GM23338 (cell line): ENCODE measurements at regions not wholly inside any gene's neighbourhood (a gene's known extent, or its start where the extent isn't known, plus 50 kb on each side); places are given as distances from the start of the nearest gene placed in this dataset.

Experiments used
- ETS1 ChIP-seq: IDR thresholded peaks from 2 replicates; pipeline ENCODE4 v1.6.1; 2016; ENCODE audit warnings: antibody characterized with exemption
- EZH2 ChIP-seq: fragments of 200-600 bp; sonication (generic); IDR thresholded peaks from one replicate; pipeline ENCODE4 v1.8.0; 2017; ENCODE audit warnings: antibody characterized with exemption, mild to moderate bottlenecking, low read depth; ENCODE audit not compliant: unreplicated experiment
- EZH2phosphoT487 ChIP-seq: fragments of 200-600 bp; sonication (generic); IDR thresholded peaks from one replicate; pipeline ENCODE4 v1.8.1; 2018; ENCODE audit warnings: antibody characterized with exemption; ENCODE audit not compliant: unreplicated experiment
- JUNB ChIP-seq: IDR thresholded peaks from one replicate; pipeline ENCODE4 v1.6.1; 2016; ENCODE audit warnings: antibody characterized with exemption; ENCODE audit not compliant: unreplicated experiment
- POLR2AphosphoS5 ChIP-seq: IDR thresholded peaks from 2 replicates; pipeline ENCODE4 v1.6.1; 2016; ENCODE audit warnings: antibody characterized with exemption, low read depth
- STAT1 ChIP-seq: IDR thresholded peaks from one replicate; pipeline ENCODE4 v1.6.1; 2016; ENCODE audit warnings: antibody characterized with exemption; ENCODE audit not compliant: unreplicated experiment
- ZNF114 ChIP-seq: fragments of 250-450 bp; sonication (Bioruptor Pico); IDR thresholded peaks from 2 replicates; pipeline ENCODE4 v1.5.0; 2020; ENCODE audit warnings: mild to moderate bottlenecking, moderate library complexity
- ZNF331 ChIP-seq: fragments of 250-450 bp; sonication (Bioruptor Pico); IDR thresholded peaks from 2 replicates; pipeline ENCODE4 v1.5.0; 2020; ENCODE audit warnings: low read depth, mild to moderate bottlenecking, moderate library complexity
- ZNF462 ChIP-seq: fragments of 250-450 bp; sonication (Bioruptor Pico); IDR thresholded peaks from 2 replicates; pipeline ENCODE4 v1.5.0; 2020; ENCODE audit warnings: mild to moderate bottlenecking, moderate library complexity

DNA sequence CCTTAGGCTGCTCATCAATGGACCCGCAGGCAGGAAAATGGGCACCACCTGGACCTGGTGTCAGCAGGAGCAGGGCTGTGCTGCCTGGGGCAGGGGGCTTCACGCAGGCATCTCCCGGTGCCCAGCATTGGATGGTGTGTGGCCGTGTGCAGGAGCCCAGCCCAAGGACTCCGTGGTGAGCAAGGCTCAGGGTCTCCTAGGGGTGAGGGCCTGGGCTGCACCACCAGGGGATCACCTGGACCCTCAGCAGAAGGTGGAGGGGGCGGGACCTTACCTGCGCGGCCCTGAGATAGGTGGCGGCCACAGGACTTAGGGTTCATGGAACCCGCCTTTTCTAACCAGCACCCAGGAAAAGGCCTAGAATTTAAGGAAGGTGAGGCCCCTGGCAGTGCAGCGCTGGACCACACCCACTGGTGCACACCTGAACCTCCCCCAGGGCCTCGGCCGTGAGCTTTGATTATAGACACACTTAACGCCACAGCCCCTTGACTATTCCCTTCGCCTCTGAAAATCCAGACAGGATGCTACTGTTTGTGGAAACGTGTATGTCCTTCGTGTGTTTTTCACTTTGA is 89.0 kb downstream of the TMEM18 start (continued):
- no peak for TF ChIP-seq ETS1
- TF ChIP-seq STAT1: no peak
- TF ChIP-seq ZNF462 (CRISPR knock-in tag): no peak
- TF ChIP-seq JUNB: no peak
- no peak for TF ChIP-seq EZH2
- no peak for TF ChIP-seq ZNF114 (CRISPR knock-in tag)
- no peak for TF ChIP-seq EZH2phosphoT487
- no peak for TF ChIP-seq ZNF331 (CRISPR knock-in tag)
- TF ChIP-seq POLR2AphosphoS5: no peak
